Stimulated activated CD4-positive, alpha-beta T cell treated with anti-CD3 and anti-CD28 coated beads, Interleukin-2, amount 100 ng/mL, for 48 hours (primary cell): ENCODE measurements at regions not wholly inside any gene's neighbourhood (a gene's known extent, or its start where the extent isn't known, plus 50 kb on each side); places are given as distances from the start of the nearest gene placed in this dataset.

Source experiments
- DNase-seq, 2 donors: peaks; one replicate each; pipeline ENCODE4 v3.0.0-alpha.2; 2020

GRCh38 chr4:15130441-15130840 lies 128.2 kb downstream of the CPEB2 start:
- DNase-seq: no peak

GRCh38 chr4:15131551-15131950 lies 129.3 kb downstream of the CPEB2 start:
- no peak for DNase-seq

DNA sequence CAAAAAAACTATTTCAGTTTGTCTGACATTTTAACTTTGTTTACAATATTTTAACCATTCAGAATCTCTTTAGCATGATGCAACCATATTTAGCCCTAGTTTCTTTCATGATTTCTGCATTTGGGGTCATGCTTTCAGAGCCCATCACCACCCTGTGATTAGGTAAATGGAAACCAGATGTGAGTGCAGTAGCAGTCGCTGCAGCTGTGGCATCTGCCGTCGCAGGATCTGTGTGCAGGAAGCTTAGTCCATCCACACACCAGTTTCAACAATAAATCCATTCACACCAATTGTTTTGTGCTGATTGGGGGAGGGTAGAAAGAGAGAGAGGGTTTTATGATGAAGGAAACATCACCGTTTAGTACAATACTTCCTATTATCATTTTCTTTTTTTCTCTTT lies 130.5 kb downstream of the CPEB2 start:
- DNase-seq: no peak

DNA sequence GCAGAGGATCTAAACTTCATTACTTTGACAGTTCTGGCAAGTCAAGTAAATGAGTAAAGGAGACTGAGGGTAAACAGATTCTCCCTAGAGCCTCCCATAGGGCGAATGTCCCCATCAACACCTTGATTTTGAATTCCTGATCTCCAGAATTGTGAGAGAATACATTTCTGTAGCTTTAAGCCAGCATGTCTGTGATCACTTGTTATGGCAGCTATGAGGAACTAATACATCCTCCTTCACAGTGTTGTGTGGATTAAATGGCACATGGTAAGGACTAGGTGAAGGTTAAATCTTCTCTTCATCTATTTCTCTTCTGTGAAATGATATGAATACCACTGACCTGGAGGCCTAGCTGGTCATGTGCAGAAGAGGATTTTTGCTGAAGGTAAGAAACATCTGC lies 137.3 kb downstream of the CPEB2 start:
- no peak for DNase-seq

DNA sequence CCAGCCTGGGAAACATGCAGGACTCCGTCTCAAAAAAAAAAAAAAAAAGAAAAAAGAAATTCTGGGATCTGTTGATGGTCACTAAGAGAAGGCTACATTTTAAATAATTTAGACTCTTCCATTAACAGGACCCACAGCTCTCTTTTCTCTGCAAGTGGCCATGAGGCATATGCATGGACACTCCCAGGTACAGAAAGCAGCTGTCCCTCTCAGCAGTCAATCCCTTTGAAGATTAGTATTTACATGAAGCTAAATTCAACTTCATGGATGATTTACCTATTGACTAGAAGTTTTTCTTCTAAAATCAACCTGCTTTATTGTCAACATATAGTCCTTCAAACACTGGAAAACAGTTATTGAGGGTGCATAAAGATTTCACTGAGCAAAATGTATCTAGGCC lies 139.9 kb downstream of the CPEB2 start:
- no peak for DNase-seq

DNA sequence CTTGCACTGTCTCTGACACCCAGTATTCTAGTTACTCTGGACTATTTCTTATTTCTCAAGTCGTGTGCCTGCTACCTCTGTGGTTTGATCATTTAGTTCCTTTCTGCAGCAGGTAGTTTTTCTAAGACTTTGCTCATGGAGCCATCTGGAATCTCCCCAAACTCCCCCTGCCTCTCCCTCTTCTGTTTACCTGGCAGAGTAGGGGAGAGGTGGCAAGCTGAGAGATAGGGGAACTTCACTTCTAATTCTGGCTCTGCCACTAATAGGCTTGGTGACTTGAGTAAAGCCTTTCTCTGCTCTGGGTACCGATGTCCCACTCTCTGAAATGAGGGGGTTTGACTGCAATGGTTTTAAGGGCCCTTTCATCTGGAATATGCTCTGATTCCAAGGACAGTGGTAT lies 141.3 kb downstream of the CPEB2 start:
- no peak for DNase-seq

GRCh38 chr4:15144249-15144966 lies 142.1 kb downstream of the CPEB2 start:
- no peak for DNase-seq

DNA sequence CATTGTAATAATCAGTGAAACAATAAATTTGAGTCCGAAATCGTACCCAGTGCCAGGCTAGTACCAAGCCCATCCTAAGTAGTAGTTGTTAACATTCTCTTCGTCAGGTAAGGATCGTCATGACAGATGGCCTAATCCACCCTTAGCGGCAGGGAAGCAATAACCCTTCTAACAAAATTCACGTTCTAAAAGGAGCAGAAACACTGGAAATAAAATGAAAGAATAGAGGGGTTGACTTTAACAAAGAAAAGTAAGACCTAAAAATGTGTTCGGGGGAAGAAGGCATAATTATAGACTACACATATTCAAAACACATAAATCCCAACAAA lies 142.7 kb downstream of the CPEB2 start:
- DNase-seq: no peak

- DNase-seq: no peak
Observed at GRCh38 chr4:15145709-15146108, 143.4 kb downstream of the CPEB2 start.

- DNase-seq: no peak
Observed at GRCh38 chr4:15147714-15148113, 145.4 kb downstream of the CPEB2 start.

- no peak for DNase-seq
Observed at GRCh38 chr4:15148199-15148598, 145.9 kb downstream of the CPEB2 start.

- no peak for DNase-seq
Observed at GRCh38 chr4:15148691-15149090, 146.4 kb downstream of the CPEB2 start.

DNA sequence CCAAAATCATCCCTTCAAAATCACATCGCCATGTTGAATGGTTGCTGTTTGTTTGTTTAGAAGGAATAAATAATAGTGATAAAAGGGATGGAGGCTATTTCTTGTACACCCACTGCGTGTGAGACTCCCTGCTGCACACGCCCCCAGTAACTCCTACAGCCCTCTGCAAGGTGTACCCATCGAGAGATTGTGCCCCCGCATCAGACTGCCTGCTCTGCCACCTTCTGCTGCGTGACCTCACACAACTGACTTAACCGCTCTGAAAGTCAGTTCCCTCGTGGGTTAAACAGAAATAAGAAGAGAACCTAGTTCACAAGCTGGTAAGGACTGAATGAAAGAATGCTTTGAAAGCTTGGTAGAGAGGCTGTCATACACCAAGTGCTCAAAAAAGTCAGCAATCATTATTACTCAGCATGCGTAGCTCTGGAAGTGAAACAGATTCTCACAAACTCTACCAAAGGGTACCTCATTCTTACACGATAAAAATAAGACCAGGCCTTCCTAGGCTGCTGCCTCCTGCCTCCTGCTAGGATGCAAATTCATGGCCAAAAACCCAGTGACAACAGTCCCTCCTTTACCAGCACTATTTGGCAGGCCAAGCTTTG lies 147.1 kb downstream of the CPEB2 start:
- DNase-seq: no peak

DNA sequence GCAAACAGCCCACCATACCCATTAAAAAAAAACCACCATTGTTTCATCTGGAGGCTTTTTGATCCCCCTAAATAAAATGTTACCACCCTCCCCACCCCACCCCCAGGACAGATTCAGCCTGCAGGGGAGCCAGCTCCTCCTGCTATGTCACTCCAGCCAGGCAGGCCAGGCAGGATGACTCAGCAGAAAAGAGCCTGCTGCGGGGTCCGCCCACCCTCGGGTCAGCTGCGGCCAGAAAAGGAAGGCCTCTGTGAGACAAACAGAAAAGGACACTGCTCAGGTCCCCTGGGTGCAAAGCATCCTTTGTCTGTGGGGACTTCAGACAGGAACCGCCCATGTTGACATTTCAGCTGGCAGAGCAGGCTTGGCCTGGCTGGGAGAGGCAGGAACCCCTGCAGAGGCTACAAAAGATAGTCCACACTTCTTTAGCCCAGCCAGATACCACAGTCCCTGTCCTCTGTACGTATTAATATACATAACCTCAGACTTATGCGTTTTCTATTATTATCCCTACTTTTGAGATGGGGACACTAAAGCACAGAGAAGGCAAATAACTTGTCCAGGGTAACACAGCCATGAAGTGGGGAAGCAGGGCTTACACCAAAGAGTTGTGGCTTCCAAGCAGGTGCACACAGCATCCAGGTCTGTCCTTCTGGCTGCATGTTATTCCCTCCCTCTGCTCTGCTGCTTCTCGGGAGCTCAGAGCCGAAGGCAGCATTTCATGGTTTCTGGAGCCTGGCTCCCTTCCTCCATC lies 147.7 kb downstream of the CPEB2 start:
- no peak for DNase-seq

GRCh38 chr4:15150631-15151030 lies 148.3 kb downstream of the CPEB2 start:
- no peak for DNase-seq

GRCh38 chr4:15151033-15151432 lies 148.8 kb downstream of the CPEB2 start:
- DNase-seq: no peak

- no peak for DNase-seq
Observed at GRCh38 chr4:15153662-15154061, 151.4 kb downstream of the CPEB2 start.

- DNase-seq: no peak
Observed at GRCh38 chr4:15158406-15159091, 156.3 kb downstream of the CPEB2 start.

DNA sequence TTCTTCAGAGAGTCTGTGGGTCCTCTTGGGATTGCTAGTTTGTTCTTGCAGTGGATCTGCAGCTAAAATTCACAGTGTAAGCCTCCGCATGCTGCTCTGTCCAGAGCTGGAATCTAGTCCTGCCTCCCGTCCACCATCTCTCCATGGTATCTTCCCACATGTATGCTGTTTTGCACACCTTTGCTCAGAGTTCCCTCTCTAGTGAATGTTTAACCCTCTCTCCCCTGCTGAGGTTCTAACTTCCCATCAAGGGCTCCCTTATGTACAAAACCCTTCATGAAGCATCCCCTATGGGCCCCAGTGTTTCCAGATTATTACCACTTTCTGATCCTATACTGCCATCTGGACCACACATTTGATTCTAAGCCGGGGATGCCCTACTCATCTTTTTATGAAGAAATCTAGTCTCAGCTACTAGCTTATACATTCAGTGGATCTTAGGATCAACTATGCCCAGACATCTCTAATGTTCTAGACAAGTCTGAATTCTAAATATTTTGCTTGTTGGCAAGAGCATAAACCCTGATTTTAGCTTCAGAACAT lies 157.3 kb downstream of the CPEB2 start:
- no peak for DNase-seq

DNA sequence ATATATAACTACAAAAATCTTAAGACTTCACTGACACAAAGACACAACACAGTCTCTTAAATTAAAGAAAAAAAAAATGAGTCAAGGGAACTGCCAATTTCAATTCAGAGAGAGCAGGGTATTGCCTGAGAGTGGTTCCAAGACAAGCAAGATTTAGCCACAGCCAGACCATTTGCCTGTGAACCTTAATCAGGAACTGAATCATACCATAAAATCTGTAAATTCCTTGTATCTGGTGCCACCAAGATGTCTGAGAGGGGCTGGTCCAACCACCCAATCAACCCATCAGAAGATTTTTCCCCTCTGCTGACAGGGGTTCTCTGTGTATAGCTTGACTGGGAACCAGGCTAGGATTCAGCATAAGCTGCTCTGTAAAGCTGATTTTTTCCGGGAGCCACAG lies 159.2 kb downstream of the CPEB2 start:
- no peak for DNase-seq

GRCh38 chr4:15162046-15162445 lies 159.8 kb downstream of the CPEB2 start:
- no peak for DNase-seq

DNA sequence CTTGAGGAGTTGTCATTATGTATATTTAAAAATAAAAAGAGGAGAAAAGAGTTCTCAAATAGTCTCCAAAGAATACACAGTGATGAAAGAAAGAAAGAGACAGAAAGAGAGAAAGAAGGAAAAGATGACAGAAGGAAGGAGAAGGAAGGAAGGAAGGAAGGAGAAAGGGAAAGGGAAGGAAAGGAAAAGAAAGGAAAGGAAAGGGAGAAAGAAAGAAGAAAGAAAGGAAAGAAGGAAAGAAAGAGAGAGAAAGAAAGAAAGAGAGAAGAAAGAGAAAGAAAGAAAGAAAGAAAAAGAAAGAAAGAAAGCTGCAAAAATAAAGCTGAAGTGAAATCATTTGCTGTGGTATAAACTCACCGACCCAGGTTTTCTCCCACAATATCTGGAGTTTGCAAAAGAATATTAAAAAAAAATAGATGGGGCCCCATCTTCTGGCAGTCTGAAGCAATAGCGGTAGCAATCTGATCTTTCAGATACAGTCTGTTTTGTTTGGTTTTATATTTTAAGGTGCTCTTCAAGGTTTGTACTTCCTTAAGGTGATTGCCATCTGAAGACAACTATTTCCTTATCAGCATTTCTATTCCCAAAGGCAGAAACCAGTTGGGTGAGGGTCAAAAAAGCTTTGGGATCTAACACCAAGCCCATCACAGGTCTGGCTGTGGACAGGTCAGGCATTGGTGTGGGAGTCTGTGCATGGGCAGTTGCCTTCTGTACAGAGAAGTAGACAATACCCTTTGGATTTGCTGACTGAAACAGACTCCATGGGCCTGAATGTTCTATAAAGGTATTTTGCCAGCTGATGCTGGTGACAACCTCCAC lies 160.4 kb downstream of the CPEB2 start:
- DNase-seq: no peak

- no peak for DNase-seq
Observed at GRCh38 chr4:15163284-15163645, 161.0 kb downstream of the CPEB2 start.
